Lung (tissue), 11 donors: ENCODE measurements at regions not wholly inside any gene's neighbourhood (a gene's known extent, or its start where the extent isn't known, plus 50 kb on each side); places are given as distances from the start of the nearest gene placed in this dataset.

Experiments used
- ATAC-seq: fragments of 200-7000 bp; cut with Tn5 transposase; one replicate; pipeline ENCODE4 v1.9.1; 2020; ENCODE audit warnings: moderate number of reproducible peaks; ENCODE audit not compliant: insufficient read depth, low FRiP score
- DNase-seq, 3 donors: peaks; one replicate each; pipeline ENCODE4 v3.0.0-alpha.2; 2013 to 2017
- H3K27ac ChIP-seq, 2 donors: one replicate each; pipeline ENCODE4 v1.5.1; 2013; ENCODE audit warnings: mild to moderate bottlenecking in 2 of 2, moderate library complexity in 2 of 2, control low read depth in 1 of 2, inconsistent platforms in 1 of 2, low read depth in 1 of 2, low read length in 1 of 2
- H3K27me3 ChIP-seq, 3 donors: one replicate each; pipeline ENCODE4 v1.5.1; 2013; ENCODE audit warnings: low read length in 2 of 3; ENCODE audit not compliant: control insufficient read depth in 3 of 3, insufficient read depth in 3 of 3
- H3K36me3 ChIP-seq, 4 donors: one replicate each; pipeline ENCODE4 v1.5.1; 2013; ENCODE audit warnings: low read length in 4 of 4, mild to moderate bottlenecking in 1 of 4, moderate library complexity in 1 of 4; ENCODE audit not compliant: control insufficient read depth in 4 of 4, insufficient read depth in 4 of 4
- H3K4me1 ChIP-seq, 5 donors: one replicate each; pipeline ENCODE4 v1.5.1; 2013; ENCODE audit warnings: low read length in 5 of 5, mild to moderate bottlenecking in 2 of 5, moderate library complexity in 1 of 5; ENCODE audit not compliant: control insufficient read depth in 5 of 5, insufficient read depth in 5 of 5
- H3K4me3 ChIP-seq: one replicate; pipeline ENCODE4 v1.5.1; 2013; ENCODE audit warnings: mild to moderate bottlenecking, control low read depth, moderate library complexity
- H3K9ac ChIP-seq, 2 donors: one replicate each; pipeline ENCODE4 v1.5.1; 2013; ENCODE audit warnings: low read length in 2 of 2, control low read depth in 1 of 2; ENCODE audit not compliant: insufficient read depth in 1 of 2
- H3K9me3 ChIP-seq, 4 donors: one replicate each; pipeline ENCODE4 v1.5.1; 2013; ENCODE audit warnings: low read length in 3 of 4, mild to moderate bottlenecking in 1 of 4, moderate library complexity in 1 of 4; ENCODE audit not compliant: control insufficient read depth in 4 of 4, insufficient read depth in 3 of 4
- CTCF ChIP-seq: IDR thresholded peaks from 2 replicates; pipeline ENCODE4 v1.5.1; 2012; ENCODE audit warnings: mild to moderate bottlenecking; ENCODE audit errors: control extremely low read depth, extremely low read depth
- WGBS, 2 donors: extraction: QIAGEN DNeasy Blood & Tissue Kit; methylation state at CpG; one replicate each; pipeline ENCODE4 v1.1.7; 2013; 5-methylcytosine and 5-hydroxymethylcytosine counted together
- donor health status: control.
- donor health status: control.
- donor health status: Bipolar disorder and iron deficiency.
- donor health status: healthy.
- donor health status: DM: yes; HTN: yes; CAD: no.

- no peak overlapping the region for H3K4me3 ChIP-seq
- H3K9me3 ChIP-seq, result no peaks in the 10 kb centered on the region
- peaks cover 0 to 28% (median 9%) of the 10 kb centered on the region in 5 donors for H3K4me1 ChIP-seq
- DNase-seq, result no peak
- H3K27ac ChIP-seq, result no peak overlapping the region
- H3K27me3 ChIP-seq, result no peaks in the 10 kb centered on the region
- TF ChIP-seq CTCF, result no peak
- WGBS, 2 donors, result 81 to 85% methylated on average over 14 of the region's 14 CpGs
- no peaks in the 10 kb centered on the region for H3K36me3 ChIP-seq
- no peak overlapping the region for H3K9ac ChIP-seq
- no peak for ATAC-seq
Measured at GRCh38 chr22:48319321-48320047, 1508.2 kb downstream of the BRD1 start.

GRCh38 chr22:48318575-48319320 lies 1508.9 kb downstream of the BRD1 start:
- H3K27ac ChIP-seq, result no peak overlapping the region
- H3K36me3 ChIP-seq, result no peaks in the 10 kb centered on the region
- peaks cover 0 to 34% (median 9%) of the 10 kb centered on the region in 5 donors for H3K4me1 ChIP-seq
- no peak for DNase-seq
- no peak overlapping the region for H3K4me3 ChIP-seq
- WGBS, 2 donors, result 75 to 81% methylated on average over 11 to 13 of the region's 13 CpGs
- no peak overlapping the region for H3K9ac ChIP-seq
- H3K9me3 ChIP-seq, result no peaks in the 10 kb centered on the region
- TF ChIP-seq CTCF, result no peak
- no peaks in the 10 kb centered on the region for H3K27me3 ChIP-seq
- ATAC-seq, result no peak

- Histone ChIP-seq H3K27me3 (no peaks in the 10 kb centered on the region), H3K9ac (no peak overlapping the region), H3K4me1 (peaks cover 0 to 35% (median 9%) of the 10 kb centered on the region in 5 donors), H3K27ac (no peak overlapping the region), H3K4me3 (no peak overlapping the region), H3K9me3 (no peaks in the 10 kb centered on the region), H3K36me3 (no peaks in the 10 kb centered on the region)
- 82 to 83% methylated on average over 6 of the region's 6 CpGs for WGBS, 2 donors
- no peak for ATAC-seq
- no peak for TF ChIP-seq CTCF
- no peak for DNase-seq
Measured at GRCh38 chr22:48318173-48318572, 1509.5 kb downstream of the BRD1 start.
